8988T (cell line): ENCODE measurements at regions not wholly inside any gene's neighbourhood (a gene's known extent, or its start where the extent isn't known, plus 50 kb on each side); places are given as distances from the start of the nearest gene placed in this dataset.
"Not testable (repeated sequence)": the region's sequence is repeated elsewhere in the genome, so short reads cannot be mapped to it uniquely, and the experiment has no call there.

Experiments used
- DNase-seq: peaks from one replicate; pipeline ENCODE4 v3.0.0; 2011

DNA sequence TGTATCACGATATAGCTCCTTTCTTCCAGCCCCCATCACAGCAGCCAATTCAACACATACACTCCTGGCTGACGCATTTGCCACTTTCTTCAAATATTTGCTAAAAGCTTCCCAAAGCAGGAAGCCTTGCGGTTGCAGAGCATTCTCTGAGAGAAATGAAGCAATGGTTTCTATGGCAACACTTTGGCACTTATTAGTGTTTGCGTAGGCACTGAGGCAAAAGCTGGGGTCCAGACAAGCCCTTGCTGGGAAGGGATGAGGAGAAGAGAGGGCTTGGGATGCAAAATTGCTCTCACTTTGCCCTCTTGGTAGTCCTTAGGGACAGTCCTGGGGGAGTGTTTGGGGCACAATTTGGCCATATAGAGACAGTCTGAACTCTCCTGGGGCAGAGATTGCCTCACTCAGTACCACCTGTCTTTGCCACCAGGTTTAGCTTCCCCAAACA, 55.0 kb upstream of the PAK3 start:
- DNase-seq, result no peak

DNA sequence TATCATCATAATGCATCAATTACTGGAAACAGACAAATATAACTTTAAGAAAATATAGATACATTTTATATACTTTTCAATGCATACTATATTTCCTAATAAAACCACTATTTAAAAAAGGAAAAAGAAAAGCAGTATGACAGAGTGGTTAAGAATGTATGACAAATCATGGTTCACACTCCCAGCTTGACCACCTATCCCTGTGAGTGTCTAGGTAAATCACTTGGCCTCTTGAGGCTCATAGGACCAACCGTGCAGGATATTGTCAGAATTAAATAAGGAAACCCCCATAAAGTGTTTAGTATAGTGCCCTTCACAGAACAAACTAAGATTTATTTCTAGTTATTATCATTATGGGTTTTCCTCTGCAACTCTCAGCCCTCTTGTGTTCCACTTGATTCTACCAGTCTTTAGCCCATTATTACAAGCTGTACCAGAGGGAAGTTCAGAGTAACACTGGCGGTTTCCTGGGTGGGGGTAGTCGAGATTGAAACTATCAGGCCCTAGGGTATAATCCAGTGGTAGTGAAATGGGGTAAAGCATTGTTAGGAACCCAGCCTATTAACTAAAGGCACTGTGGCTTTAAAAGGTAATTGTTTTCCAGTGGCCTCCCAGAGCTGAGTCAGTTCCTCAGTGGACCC, 55.5 kb upstream of the PAK3 start:
- no peak for DNase-seq

DNA sequence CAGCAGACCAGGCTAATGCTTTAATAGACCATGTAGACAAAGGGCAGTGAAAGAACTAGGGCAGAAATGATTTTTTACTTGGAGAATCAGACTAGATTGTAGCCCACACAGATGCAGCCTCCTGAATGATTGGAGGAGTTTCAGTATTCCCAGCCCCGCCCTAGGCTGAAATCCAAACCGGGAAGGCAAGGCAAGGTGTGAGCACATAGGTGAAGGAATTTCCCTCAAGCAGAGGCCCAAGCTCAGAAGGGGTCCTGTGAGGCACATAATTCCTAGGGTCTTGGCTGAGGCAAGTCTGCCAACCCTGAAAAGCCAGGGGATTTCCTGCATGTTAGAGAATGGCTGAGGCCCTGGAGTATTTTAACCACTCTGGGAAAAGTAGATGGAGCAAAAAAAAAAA, 56.4 kb upstream of the PAK3 start:
- DNase-seq, result no peak

DNA sequence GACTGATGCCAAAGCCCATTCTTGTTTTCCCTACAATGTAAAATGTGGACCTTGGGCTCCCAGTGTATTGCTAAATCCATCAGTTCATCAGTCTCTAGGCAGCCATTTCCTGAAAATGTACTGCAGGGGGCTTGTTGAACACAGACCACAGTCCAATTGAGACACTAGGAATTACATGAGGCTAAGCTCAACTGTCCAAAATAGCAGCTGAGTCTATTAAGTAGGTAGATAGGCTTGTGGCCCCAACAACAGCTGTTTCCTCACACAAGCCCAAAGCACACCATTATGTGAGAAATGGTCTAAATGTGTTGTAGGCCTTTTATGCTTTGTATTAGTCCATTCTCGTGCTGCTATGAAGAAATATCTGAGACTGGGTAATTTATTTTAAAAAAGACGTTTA, 60.0 kb upstream of the PAK3 start:
- DNase-seq, result no peak

DNA sequence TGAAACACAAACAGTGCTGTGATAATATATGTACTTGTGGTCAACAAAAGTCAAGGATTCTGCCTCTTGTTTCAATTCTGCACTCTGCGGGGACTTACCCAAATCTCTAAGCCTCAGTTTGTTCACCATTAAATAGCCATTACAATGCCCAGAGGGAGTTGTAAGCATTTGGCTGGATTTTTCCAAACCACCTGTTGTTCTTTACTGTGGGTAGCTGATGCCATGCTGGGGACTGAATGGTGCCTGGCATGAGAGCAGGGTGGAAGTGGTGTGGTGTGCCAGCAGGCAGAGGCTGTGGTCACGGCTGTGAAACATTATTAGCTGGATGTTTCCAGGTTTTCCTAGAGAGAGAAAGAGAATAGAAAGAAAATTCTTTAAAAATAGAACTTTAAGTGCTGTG, 60.7 kb upstream of the PAK3 start:
- no peak for DNase-seq

DNA sequence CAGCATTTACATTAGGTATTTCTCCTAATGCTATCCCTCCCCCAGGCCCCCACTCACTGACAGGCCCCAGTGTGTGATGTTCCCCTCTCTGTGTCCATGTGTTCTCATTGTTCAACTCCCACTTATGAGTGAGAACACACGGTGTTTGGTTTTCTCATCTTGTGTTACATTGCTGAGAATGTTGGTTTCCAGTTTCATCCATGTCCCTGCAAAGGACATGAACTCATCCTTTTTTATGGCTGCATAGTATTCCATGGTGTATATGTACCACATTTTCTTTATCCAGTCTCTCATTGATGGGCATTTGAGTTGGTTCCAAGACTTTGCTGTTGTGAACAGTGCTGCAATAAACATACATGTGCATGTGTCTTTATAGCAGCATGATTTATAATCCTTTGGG, 73.0 kb upstream of the PAK3 start:
- not testable (repeated sequence) for DNase-seq

DNA sequence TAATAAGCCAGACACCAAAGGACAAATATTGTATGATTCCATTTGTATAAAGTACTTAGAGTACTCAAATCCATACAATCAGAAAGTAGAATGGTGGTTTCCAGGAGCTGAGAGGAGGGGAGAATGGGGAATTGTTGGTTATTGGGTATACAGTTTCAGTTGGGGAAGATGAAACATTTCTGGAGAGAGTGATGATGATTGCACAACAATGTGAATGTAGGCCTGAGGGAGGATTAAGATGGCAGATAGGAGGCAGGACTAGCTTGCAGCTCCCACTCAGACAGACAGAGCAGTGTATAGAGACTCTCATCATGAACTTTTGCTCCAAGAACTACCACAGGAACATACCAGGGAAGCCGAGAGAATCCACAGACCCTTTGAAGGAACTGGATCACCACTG, 75.7 kb upstream of the PAK3 start:
- no peak for DNase-seq

DNA sequence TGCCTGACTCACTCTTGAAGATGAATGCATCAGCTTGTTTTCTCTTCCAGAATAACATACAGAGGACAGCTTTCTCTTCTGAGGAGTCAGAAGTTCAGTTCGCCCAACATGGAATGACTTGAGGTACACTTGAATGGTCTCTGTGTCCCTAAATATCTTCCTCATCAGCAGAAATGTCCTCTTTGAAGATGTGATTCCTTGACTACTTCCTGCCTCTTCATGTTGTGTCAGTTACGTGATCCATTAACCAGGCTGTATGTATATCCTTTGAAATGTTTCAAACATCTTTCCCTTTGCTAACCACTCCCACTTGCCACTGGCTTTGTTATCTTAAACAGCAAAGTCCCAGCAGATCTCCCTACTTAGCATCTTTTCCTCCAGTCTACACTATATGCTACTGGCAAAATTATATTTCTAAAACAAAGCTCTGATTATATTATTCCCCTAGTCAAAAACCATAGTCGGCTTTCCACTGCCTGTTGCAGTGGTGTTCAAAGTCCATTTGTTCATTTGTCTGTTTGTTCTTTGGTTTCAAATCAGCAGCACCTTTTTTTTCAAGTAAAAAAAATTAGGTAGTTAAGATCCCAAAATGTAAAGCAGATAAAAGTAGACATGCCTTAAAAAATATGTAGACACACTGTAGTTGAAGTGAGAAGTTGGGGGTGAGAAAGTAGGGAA, 82.1 kb upstream of the PAK3 start:
- no peak for DNase-seq

DNA sequence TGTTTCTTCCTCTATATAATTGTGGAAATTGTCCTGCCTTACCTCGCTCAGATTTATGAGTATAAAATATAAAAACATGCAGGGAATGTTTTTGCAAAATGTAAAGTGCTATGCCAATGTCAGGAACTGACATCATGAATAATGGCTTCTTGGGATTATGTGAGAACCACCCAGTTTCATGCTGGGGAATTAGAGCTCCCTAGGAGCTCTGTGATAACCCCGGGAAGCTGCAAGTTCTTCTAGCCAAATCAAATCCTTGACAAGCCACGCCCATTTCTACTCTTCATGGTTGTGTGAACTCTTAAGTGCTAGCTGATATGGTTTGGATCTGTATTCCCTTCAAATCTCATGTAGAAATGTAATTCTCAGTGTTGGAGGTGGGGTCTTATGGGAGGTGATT, 85.9 kb upstream of the PAK3 start:
- no peak for DNase-seq

DNA sequence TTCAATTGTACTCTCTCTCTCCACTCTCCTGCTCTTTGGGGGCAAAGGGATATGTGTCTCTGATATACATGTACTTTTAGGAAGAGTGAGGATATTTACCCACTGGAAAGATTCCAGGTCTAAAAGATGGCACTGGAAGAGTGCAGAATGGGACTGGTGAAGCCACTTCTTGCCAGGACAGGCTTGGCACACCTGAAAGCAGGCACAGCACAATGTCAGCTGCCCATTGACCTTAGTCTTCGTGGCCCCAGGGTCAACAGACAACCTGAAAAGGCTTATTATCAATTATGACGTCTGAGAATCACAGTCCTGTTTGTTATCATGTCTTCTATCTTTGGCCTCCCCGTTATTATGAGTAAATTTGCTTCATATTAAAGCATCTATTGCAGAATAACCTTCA, 86.7 kb upstream of the PAK3 start:
- DNase-seq, result no peak

DNA sequence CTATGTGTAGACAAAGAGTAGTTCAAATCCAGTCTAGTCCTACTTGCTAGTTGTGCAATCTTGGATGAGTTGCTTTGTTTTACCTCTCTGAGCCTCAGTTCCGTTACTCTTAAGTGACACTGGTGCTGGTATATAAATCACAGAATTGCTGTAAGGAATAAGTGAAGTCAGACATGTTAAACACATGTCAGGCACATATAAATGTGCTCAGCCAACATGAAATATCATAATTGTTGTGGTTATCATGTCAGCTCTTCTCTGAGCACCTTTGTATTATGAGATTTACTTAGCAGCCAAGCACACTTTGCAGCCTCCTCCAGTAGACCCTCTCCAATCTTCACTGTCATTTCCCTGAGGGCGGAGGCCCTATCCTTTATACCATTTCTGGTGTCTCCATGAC, 87.9 kb upstream of the PAK3 start:
- no peak for DNase-seq

DNA sequence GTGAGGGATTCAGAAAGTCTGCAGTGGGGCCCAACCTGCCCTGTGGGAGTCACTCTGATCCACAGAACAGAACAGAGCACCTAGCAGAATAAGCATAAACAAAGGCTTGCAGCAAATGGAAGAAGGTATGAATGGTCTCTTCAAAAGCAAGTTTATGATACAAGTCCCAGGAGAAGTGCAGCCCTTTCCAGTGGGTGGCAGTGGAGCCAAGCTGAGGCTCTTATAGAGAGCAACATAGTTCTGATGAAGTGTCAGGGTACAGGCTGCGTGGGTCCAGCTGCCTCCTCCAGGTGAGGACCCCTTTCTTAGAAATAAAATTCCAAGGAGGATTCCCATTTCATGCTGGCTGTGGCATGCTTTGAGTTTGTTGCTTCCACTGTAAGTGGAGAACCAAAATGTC, 88.8 kb upstream of the PAK3 start:
- no peak for DNase-seq

DNA sequence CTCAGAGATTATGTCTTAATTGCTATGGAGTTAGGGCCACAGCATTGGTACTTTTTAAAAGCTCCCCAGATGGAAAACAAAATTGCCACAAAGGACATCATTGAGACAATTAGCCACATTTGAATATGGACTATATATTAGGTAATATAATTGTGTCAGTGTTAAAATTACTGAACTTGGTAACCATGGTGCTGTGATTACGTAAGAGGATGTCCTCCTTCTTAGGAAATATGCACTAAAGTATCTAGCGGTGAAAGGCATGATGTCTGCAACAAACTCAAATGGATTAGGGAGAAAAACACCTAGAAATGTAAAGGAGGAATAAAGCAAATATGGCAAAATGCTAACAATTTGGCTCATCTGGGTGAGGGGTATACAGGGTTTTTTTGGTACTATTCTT, 89.9 kb upstream of the PAK3 start:
- no peak for DNase-seq

DNA sequence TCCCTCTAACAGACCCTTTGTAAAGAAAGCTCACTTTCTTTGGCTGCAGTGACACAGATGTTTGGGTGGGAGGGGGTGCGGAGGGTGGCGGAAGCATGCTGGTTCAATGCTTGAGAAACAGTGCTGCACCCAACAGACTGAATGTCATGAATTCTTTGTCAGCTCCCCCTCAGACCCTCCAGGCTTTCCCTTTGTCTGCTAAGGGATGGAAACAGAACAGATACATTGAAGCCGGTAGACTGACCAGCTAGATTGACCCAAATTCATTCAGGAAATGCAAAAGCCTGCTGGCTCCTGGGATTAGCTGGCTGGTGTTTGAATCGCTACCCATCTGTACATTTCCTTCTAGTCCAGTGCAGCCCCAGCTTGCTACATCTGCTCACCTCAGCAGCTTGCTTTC, 90.8 kb upstream of the PAK3 start:
- DNase-seq, result no peak

DNA sequence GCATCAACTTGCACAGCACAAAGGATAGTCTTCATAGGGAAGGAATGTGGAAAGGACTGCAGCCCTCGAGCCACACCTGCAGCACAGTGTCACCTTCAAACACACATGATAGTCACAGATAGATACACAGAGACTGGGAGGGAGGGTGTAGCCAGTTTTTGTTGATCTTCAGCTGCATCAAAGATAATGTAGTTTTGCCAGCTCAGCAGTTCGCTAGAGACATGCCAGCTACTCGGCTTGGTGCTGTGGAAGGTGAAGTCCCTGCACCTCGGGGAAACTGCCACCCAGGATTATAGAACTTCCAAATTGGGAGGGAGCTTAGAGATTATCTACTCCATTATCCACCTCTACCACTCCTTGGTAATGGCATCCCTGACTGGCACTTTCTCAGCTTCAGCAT, 92.9 kb upstream of the PAK3 start:
- DNase-seq, result no peak

DNA sequence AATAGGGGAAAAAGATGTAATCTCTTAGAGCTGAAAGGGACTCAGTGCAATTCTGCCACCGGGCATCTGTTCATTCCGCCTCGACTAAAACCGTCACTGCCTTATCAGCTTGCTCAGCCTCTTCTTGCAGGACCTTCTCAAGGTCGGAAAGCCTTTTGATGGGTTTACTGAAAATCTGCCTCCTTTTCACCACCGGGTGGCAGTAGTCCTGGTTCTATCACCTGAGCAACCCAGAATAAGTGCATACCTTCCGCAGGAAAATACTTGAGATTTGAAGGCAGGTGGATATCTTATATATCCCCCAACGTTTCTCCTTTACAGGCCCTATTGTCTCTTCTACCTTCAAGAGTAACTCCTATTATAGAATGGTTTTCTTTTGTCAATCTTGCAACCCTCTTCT, 103.4 kb upstream of the PAK3 start:
- no peak for DNase-seq

DNA sequence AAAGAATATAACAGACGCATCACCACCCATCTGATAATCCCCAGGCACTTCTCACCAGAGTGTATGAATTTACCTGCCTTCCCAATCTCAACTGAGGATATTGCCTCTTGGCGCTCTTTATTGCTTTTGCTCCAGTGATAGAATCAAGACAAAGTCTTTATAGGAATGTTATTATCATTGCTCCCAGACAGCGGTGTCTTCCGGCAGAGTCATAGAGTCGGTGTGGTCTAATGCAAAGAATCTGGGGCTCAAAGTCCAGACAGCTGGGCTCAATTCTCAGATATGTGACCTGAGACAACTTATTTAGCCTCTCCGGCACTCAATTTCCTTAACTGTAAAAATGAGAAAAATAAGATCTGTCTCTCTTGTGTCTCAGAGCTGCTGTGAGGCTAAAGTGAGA, 106.1 kb upstream of the PAK3 start:
- no peak for DNase-seq

DNA sequence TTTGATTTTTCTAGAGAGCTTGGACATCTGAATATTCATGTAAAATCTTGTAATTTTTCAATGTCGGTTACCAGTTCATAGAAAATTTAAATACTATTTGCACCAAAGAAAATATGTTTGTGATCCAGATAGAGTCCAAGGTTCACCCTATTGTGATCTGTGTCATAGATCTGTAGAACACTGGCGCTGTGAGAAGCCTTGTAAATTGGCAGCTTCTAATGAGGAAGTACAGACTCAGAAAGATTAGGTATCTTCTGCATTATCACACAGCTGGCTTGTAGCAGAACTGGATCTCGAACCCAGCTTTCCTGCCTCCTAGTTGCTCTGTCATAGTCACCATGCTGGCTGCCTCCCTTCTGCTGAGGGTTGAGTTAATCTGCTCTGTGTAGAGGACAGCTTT, 106.5 kb upstream of the PAK3 start:
- no peak for DNase-seq

DNA sequence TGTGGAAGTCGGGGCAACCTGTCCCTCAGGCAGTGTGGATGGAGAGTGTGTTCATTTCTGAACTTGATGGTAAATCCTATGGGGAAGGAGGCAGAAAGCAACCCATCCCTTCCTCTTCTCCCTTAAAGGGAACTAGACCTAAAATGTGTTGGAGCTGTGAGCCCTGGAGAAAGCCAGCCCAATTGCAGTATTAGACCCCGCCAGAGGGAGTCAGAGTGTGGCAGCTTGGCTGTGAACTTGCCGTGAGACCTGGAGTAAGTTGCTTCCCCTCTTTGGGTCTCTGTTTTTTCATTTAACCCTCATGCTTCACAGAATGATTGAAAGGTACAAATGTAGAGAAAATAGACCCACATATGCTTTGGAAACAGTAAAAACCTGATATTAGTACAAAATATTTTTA, 108.7 kb upstream of the PAK3 start:
- no peak for DNase-seq

DNA sequence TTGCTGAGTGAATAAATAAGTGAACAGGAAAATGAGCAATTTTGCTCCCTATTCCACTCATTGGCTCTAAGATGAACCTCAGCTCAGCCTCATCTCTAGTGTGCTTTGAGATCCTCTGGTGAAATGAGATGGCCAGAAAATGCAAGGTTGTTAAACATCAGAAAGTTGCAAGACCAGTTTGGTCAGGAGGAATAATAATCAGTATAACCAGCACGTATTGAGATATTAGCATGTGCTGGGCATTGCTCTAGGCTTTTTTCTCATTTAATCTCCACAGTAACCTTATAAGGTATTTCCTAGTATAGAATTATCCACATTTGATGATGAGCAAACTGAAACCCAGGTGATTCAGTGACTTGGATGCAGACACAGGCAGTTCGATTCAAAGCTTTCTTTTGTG, 110.5 kb upstream of the PAK3 start:
- no peak for DNase-seq

DNA sequence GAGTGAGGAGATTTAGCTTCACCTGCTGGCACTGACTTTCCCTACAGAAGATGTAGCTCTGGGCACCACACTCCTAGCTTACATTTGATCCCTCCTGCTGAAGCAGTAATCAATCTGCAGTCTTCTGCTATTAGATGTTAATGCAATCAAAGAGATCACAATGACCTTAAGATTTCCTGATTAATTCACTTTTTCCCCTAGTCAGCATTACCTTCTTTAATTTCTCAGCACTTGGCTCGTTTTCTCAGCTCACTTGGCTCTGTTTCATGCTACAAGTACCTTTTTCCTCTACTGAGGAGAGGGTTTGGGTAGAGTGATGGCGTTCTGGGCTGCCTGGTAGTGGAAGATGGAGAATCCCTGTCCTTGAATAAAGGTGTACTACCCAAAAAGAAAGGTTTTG, 113.0 kb upstream of the PAK3 start:
- no peak for DNase-seq

DNA sequence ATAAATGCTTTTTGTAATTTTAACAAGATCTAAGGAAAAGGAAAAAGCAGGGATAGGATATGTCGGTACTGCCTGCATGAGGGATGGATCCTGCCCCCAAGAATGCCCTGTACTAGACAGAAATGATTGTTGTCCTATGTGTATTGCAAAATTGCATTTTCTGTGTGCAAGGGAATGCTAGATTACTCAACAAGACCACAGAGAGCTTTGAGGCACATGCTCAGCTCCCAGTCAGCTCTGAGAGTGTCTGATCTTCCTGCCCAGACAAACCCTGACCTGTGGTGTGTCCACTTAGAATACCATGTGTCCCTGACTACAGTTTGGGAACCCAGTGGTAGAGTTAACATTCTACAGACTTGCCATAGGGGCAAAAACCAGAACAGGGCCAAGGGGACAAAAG, 129.2 kb upstream of the PAK3 start:
- no peak for DNase-seq

DNA sequence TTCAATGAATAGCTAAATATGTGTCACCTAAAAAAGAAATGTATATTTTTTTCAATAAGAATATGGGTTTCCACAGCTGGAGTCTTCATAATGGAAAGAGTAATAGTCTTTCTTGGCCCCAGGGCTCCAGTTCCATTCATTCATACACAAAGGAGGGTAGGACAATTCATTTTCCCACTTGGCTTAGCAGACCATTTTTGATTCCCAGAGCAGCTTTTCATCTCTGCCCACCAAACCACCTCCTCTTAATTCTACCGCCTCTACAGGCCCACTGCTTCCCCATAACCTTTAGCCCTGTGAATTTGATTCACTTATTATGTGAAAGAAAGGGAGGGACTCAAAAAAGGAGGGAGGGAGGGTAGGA, 129.9 kb upstream of the PAK3 start:
- DNase-seq, result no peak

DNA sequence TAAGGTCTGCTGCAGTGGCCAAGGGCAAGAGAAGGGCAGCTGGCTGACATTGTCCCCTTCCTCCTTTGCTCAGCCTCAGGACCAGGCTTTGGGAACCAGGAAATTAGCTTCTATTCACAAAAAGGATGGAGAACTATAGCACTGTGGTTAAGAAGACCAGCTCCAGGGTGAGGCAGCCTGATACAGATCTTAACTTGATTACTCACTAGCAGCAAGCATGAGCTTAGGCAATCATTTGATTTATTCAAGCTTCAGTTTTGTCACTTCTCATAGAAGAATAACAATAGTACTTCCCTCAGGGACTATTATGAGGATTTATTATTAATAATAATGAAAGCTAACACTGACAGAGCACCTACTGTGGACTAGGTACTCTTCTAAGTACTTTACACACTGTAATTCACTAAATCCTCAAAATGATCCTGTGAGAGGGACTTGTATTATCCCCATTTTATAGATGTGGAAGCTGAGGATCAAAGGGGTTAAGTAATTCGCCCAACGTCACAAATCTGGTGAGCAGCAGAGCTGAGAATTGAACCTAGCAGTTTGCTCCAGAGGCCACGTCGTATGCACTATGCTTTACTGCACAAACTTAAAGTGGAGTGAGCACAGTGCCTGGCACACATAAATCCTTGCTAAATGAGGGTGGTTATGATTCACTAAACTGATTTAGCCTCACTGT, 130.4 kb upstream of the PAK3 start:
- DNase-seq, result no peak

DNA sequence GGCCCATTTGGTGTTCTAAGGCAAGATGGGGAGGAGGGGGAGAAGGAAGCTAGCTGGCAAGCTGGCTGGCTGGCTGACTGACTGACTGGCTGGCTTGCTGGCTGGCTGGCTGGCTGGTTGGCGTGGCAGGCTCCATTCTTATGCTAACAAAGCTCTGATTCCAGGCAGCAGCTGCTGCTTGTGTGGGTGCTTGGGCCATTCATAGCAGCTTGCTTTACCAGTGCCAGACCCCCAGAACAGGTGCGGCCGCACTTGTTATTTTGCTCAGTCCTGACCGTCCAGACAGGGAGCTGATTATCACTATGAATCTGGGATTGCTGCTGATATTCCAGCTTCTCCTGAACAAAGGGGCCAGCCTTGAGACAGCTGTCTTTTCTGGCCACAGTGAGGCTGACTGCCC, 131.2 kb upstream of the PAK3 start:
- no peak for DNase-seq
